Fibroblast of mammary gland (primary cell): ENCODE measurements at regions not wholly inside any gene's neighbourhood (a gene's known extent, or its start where the extent isn't known, plus 50 kb on each side); places are given as distances from the start of the nearest gene placed in this dataset.
A peak's percentile ranks its signal among the peaks of the same experiment; 100 is the strongest.

Source experiments
- DNase-seq: peaks from one replicate; pipeline ENCODE4 v3.0.0-alpha.2; 2010; ENCODE audit warnings: low read depth
- H3K4me3 ChIP-seq: 2 replicates; pipeline ENCODE4 v1.5.1; 2011; ENCODE audit warnings: low read depth, mild to moderate bottlenecking, low read length, moderate library complexity; ENCODE audit not compliant: control insufficient read depth
- TF ChIP-seq, protein P1 (sequence below): conservative IDR thresholded peaks from 2 replicates; pipeline ENCODE4 v1.5.1; 2011; ENCODE audit warnings: low read depth, low read length, inconsistent platforms; ENCODE audit not compliant: control insufficient read depth, insufficient read depth

DNA sequence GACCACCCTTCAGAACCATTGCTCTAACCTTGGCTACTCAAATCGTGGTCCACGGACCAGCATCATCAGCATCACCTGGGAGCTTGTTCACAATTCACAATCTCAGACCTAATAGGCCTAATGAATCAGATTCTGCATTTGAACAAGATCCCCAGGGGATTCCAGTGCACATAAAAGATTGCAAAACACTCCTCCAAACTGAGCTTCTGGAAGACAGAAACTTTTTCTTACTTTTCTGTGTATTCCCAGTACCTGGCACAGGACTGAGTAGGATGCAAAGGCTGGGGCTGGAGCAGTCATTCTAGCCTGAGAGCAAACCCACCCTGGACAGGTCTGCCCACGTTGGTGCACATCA lies 115.1 kb upstream of the COPS8 start:
- H3K4me3 ChIP-seq = no peak overlapping the region
- DNase-seq = peak; percentile 81
- TF ChIP-seq, protein P1, sequence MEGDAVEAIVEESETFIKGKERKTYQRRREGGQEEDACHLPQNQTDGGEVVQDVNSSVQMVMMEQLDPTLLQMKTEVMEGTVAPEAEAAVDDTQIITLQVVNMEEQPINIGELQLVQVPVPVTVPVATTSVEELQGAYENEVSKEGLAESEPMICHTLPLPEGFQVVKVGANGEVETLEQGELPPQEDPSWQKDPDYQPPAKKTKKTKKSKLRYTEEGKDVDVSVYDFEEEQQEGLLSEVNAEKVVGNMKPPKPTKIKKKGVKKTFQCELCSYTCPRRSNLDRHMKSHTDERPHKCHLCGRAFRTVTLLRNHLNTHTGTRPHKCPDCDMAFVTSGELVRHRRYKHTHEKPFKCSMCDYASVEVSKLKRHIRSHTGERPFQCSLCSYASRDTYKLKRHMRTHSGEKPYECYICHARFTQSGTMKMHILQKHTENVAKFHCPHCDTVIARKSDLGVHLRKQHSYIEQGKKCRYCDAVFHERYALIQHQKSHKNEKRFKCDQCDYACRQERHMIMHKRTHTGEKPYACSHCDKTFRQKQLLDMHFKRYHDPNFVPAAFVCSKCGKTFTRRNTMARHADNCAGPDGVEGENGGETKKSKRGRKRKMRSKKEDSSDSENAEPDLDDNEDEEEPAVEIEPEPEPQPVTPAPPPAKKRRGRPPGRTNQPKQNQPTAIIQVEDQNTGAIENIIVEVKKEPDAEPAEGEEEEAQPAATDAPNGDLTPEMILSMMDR = no peak

DNA sequence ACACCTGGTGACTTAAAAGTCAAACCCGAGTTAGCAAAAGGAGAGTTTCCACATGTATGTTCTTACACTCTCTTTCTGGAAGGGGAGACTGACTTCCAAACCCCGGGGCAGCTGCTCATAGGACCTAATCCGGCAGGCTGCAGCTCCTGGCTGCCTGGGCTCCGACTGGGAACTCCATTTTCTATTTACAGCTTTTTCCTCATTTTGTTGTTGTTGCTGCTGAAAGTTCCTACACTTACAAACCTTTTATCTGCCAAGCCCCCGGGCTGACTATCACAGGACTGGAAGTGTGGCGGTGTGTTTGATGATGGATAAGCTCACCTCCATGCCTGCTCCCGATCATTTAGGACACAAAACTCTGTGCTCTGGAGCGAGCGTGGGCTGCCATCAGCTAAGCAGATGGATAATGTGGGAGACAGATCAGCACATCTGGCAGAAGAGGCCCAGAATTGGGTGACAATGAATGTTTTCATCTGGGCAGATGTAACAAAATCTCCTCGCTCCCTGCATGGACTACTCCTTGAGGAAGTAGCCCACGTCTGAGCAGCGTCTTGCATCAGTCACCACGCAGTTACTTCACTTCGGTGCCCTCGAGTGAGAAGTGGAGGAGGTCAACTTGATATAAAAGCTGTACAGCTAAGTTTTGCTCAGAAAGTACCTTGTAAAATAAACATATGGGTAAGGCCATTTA lies 114.4 kb upstream of the COPS8 start:
- DNase-seq = peak; percentile 56
- H3K4me3 ChIP-seq = no peak overlapping the region
- TF ChIP-seq, protein P1 = no peak

DNA sequence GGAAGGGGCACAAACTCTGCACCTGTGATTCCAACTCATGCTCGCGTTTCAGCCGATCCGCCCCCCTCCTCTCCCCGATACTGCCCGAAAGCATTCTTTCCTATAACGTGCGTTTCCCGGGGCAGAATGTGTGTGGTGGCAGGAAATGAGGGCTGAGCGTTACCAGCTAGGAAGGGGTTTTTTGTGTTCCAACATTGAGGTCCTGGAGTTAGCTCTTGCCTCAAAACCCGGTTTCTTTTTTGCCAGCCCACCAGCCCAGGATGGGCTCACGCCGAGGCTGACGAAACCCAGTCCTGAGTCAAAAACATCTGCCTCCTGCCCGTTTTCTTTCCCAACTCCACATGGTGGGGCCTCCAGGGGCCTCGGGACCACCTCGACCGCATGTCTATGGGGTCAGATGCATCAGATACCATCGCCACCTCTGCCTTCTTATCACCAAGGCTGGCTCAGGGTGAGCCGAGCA lies 113.7 kb upstream of the COPS8 start:
- TF ChIP-seq, protein P1 = no peak
- no peak for DNase-seq
- no peak overlapping the region for H3K4me3 ChIP-seq

DNA sequence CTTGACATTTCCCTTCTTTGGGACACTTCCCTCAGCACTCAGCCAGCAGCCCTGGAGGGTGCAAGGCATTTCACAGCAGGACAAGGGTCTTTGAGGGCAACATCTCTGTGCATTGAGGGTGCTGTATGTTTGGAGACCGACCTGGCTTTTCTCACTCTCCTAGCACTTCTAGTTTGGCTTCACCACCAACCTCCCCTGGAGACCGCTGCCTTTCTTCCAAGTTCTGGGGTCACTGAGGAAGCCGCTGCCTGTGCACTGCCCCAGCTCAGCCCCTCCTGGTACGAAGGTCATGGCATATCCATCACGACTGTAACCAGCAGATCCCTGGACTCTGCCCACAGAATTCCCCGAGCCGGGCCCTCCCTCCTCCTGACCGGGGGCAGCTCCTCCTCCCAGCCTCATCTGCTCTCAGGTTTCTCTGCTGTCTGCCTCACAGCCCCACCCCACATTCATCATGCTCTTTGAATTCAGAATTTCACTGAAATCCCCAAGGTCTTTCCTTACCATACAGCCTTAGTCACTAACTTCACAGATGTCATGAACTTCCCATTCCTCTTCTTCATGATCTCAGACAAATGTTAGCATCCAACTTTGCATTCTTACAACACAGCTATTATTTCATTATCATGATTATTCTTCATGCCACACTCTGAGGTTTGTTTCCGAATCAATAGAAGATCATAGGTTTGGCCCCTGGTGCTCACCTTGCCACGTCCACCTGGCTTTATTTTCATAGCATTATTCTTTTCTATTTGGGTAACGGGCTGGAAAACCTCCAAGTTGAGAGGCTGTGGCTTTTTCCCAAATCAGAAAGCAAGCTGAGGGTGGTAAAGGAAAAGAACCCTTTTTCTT lies 113.0 kb upstream of the COPS8 start:
- peak; percentile 94 for DNase-seq
- TF ChIP-seq, protein P1 = no peak
- H3K4me3 ChIP-seq = no peak overlapping the region

DNA sequence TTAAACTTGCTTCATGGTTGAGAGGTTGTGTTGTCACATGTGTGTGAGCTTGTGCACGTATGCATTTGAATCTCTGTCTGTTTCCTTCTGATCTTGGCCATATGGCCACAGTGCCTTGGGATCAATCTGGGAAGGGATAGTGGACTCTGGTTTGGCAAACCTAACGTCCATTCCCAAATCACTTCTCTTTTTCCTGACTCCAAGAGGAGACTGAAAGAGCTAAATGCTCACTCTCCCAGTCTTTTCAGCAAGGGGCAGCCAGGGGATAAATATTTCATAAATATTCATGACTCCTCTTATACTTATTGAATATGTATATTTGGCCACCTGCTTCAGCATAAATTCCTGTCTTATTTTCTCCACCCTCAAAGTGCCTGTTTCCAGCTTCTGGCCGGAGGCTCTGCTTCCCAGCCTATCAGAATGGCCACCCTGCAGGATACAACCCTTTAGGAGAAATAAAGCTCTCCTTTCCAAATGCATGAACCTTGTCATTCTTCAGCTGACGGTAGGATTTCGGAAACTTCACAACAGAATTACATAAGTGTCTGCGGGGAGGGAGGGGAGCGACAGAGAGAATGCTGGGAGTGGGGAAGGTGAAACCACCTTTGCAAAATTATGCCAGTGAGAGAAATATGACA lies 112.2 kb upstream of the COPS8 start:
- TF ChIP-seq, protein P1 = no peak
- H3K4me3 ChIP-seq = no peak overlapping the region
- DNase-seq = no peak

DNA sequence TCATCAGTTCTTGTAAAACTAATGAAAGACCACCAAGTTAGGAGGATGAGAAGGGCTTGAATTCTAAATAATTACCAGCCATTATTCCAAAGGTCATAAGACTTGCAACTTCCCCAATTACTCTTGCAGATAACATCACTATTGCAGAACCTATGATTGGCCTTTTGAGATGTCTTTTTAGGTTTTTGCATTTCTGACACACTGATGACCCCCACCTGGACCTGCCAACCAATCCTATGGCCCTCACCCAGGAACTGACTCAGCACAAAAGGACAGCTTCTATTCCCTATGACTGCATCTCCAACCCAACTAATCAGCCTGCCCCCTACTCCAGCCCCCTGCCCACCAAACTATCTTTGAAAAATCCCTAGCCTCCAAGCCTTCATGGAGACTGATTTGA lies 111.5 kb upstream of the COPS8 start:
- H3K4me3 ChIP-seq = no peak overlapping the region
- DNase-seq = no peak
- TF ChIP-seq, protein P1 = no peak
